ENCODE measurements at regions not wholly inside any gene's neighbourhood (a gene's known extent, or its start where the extent isn't known, plus 50 kb on each side); places are given as distances from the start of the nearest gene placed in this dataset.
"Not testable (repeated sequence)": the region's sequence is repeated elsewhere in the genome, so short reads cannot be mapped to it uniquely, and the experiment has no call there.

- DNase-seq (ENCODE audit: low spot score) = not testable (repeated sequence)
These were observed 150.2 kb downstream of the SEC14L1 start for GRCh38 chr17:77290759-77291558.

GRCh38 chr17:77291591-77292386 lies 151.0 kb downstream of the SEC14L1 start:
- DNase-seq (ENCODE audit: low spot score) = no peak

- no peak for DNase-seq (ENCODE audit: low spot score)
These were observed 154.0 kb downstream of the SEC14L1 start for GRCh38 chr17:77294761-77295160.

- no peak for DNase-seq (ENCODE audit: low spot score)
These were observed 154.6 kb downstream of the SEC14L1 start for GRCh38 chr17:77295241-77295853.

- DNase-seq (ENCODE audit: low spot score) = no peak
These were observed 156.1 kb downstream of the SEC14L1 start for GRCh38 chr17:77296769-77297409.

- no peak for DNase-seq (ENCODE audit: low spot score)
These were observed 157.2 kb downstream of the SEC14L1 start for GRCh38 chr17:77297693-77298666.

GRCh38 chr17:77298811-77299210 lies 158.0 kb downstream of the SEC14L1 start:
- no peak for DNase-seq (ENCODE audit: low spot score)

- no peak for DNase-seq (ENCODE audit: low spot score)
These were observed 158.7 kb downstream of the SEC14L1 start for GRCh38 chr17:77299256-77300015.

- no peak for DNase-seq (ENCODE audit: low spot score)
These were observed 159.4 kb downstream of the SEC14L1 start for GRCh38 chr17:77300016-77300686.

GRCh38 chr17:77301694-77302266 lies 161.0 kb downstream of the SEC14L1 start:
- no peak for DNase-seq (ENCODE audit: low spot score)

- DNase-seq (ENCODE audit: low spot score) = no peak
These were observed 161.9 kb downstream of the SEC14L1 start for GRCh38 chr17:77302682-77303081.

- no peak for DNase-seq (ENCODE audit: low spot score)
These were observed 162.9 kb downstream of the SEC14L1 start for GRCh38 chr17:77303620-77304019.

- no peak for DNase-seq (ENCODE audit: low spot score)
These were observed 163.4 kb downstream of the SEC14L1 start for GRCh38 chr17:77304051-77304745.

- DNase-seq (ENCODE audit: low spot score) = no peak
These were observed 164.1 kb downstream of the SEC14L1 start for GRCh38 chr17:77304746-77305473.

- no peak for DNase-seq (ENCODE audit: low spot score)
These were observed 165.4 kb downstream of the SEC14L1 start for GRCh38 chr17:77306048-77306789.

GRCh38 chr17:77306790-77307478 lies 166.2 kb downstream of the SEC14L1 start:
- DNase-seq (ENCODE audit: low spot score) = no peak

Measured in SW480 (cell line).